HuH-7 (cell line): ENCODE measurements at regions not wholly inside any gene's neighbourhood (a gene's known extent, or its start where the extent isn't known, plus 50 kb on each side); places are given as distances from the start of the nearest gene placed in this dataset.

Source experiments
- DNase-seq: peaks from one replicate; pipeline ENCODE4 v3.0.0; 2011; ENCODE audit warnings: low spot score

GRCh38 chrX:124836786-124837185 lies 482.9 kb upstream of the TEX13C start:
- DNase-seq: no peak

GRCh38 chrX:124842205-124842604 lies 477.5 kb upstream of the TEX13C start:
- DNase-seq: no peak

GRCh38 chrX:124860736-124861135 lies 458.9 kb upstream of the TEX13C start:
- DNase-seq: no peak

- no peak for DNase-seq
Measured at GRCh38 chrX:124862301-124862700, 457.4 kb upstream of the TEX13C start.

- no peak for DNase-seq
Measured at GRCh38 chrX:124863303-124863702, 456.4 kb upstream of the TEX13C start.

GRCh38 chrX:124887572-124887971 lies 432.1 kb upstream of the TEX13C start:
- DNase-seq: no peak

GRCh38 chrX:124895947-124896346 lies 423.7 kb upstream of the TEX13C start:
- DNase-seq: no peak

- no peak for DNase-seq
Measured at GRCh38 chrX:124902953-124903352, 416.7 kb upstream of the TEX13C start.

- DNase-seq: no peak
Measured at GRCh38 chrX:124910611-124911010, 409.1 kb upstream of the TEX13C start.

- DNase-seq: no peak
Measured at GRCh38 chrX:124917011-124917410, 402.7 kb upstream of the TEX13C start.

- DNase-seq: no peak
Measured at GRCh38 chrX:124925681-124926080, 394.0 kb upstream of the TEX13C start.

- DNase-seq: no peak
Measured at GRCh38 chrX:124931241-124931640, 388.4 kb upstream of the TEX13C start.

GRCh38 chrX:124931958-124932357 lies 387.7 kb upstream of the TEX13C start:
- no peak for DNase-seq

GRCh38 chrX:124938715-124939114 lies 381.0 kb upstream of the TEX13C start:
- no peak for DNase-seq

- no peak for DNase-seq
Measured at GRCh38 chrX:124940531-124940930, 379.1 kb upstream of the TEX13C start.

GRCh38 chrX:124954402-124954801 lies 365.3 kb upstream of the TEX13C start:
- DNase-seq: no peak

GRCh38 chrX:124960454-124960853 lies 359.2 kb upstream of the TEX13C start:
- DNase-seq: no peak

- DNase-seq: no peak
Measured at GRCh38 chrX:124963717-124964116, 356.0 kb upstream of the TEX13C start, which contains the start of gene TENM1. Gene TENM1, minus strand, starts transcription at chrX:124963817.

- DNase-seq: no peak
Measured at GRCh38 chrX:124975456-124975855, 344.2 kb upstream of the TEX13C start.

GRCh38 chrX:124981420-124981819 lies 338.3 kb upstream of the TEX13C start:
- DNase-seq: no peak

GRCh38 chrX:124984140-124984813 lies 335.4 kb upstream of the TEX13C start:
- DNase-seq: no peak

GRCh38 chrX:124986284-124986683 lies 333.4 kb upstream of the TEX13C start:
- DNase-seq: no peak

GRCh38 chrX:124993735-124994134 lies 325.9 kb upstream of the TEX13C start:
- no peak for DNase-seq

GRCh38 chrX:124994404-124994803 lies 325.3 kb upstream of the TEX13C start:
- no peak for DNase-seq
